ENCODE measurements at regions not wholly inside any gene's neighbourhood (a gene's known extent, or its start where the extent isn't known, plus 50 kb on each side); places are given as distances from the start of the nearest gene placed in this dataset.

- CTCF ChIA-PET, result no interaction called here
- POLR2A ChIA-PET, result no interaction called here
Observed at GRCh38 chr10:124886610-124887009, 55.3 kb upstream of the ZRANB1 start.

DNA sequence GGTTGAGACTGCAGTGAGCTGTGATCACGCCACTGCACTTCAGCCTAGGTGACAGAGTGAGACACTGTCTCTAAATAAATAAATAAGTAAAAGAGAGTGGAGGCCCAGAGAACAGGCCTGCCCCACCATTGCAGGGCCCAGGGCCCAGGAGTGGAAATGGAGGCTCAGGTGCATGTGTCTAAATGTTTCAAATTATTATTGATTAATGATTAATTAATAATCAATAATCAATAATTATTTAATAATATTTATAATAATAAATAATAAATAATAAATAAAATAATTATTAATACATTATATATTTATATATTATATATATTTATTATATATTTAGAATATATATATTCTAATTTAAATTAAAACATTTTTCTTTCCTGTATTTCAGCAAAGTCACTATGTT, 53.7 kb upstream of the ZRANB1 start:
- POLR2A ChIA-PET, result no interaction called here

DNA sequence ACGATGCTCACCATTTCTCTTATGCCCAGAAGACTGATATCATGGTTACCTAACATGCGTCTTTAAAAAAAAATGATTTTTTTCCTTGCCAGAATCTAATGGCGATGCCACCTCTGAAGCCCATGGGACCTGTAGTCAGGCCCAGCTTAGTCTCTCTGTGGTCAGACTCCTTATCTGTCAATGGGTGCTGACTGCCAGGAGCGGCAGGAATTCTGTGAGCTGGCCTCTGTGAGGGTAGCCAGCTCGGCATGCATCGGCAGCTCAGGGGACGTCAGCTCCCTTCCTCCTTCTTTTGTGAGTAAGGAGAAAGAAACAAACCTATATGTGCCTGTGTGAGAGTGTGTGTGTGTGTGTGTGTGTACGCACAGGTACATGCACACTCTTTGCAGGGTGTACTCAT, 49.9 kb upstream of the ZRANB1 start:
- ChIA-PET POLR2A (no interaction called here), CTCF (interaction anchor here (0.7 to 1.0 kb wide), 2 partner anchors 27 to 282 kb away, joined by 3 to 5 read pairs; no protein-coding TSS in a partner anchor)

More for the DNA sequence above, 53.7 kb upstream of the ZRANB1 start:
- CTCF ChIA-PET, result no interaction called here
